GM19467 (cell line): ENCODE measurements at regions not wholly inside any gene's neighbourhood (a gene's known extent, or its start where the extent isn't known, plus 50 kb on each side); places are given as distances from the start of the nearest gene placed in this dataset.
"Not testable (repeated sequence)": the region's sequence is repeated elsewhere in the genome, so short reads cannot be mapped to it uniquely, and the experiment has no call there.

Experiments
- ATAC-seq: cut with Tn5 transposase; IDR thresholded peaks from one replicate; pipeline ENCODE4 v1.9.1; 2021; ENCODE audit warnings: mild to moderate bottlenecking, moderate library complexity; ENCODE audit not compliant: unreplicated experiment

- ATAC-seq: no peak
Observed at GRCh38 chr5:32928761-32929160, 217.6 kb downstream of the NPR3 start.

- ATAC-seq: not testable (repeated sequence)
Observed at GRCh38 chr5:32931438-32931837, 220.3 kb downstream of the NPR3 start.

GRCh38 chr5:32932241-32932935 lies 221.3 kb downstream of the NPR3 start:
- ATAC-seq: no peak

GRCh38 chr5:32933692-32934091 lies 222.6 kb downstream of the NPR3 start:
- ATAC-seq: no peak

GRCh38 chr5:32934529-32934928 lies 223.4 kb downstream of the NPR3 start:
- ATAC-seq: no peak

GRCh38 chr5:32935283-32935682 lies 224.2 kb downstream of the NPR3 start:
- ATAC-seq: no peak

- no peak for ATAC-seq
Observed at GRCh38 chr5:32936329-32936728, 225.2 kb downstream of the NPR3 start.

- ATAC-seq: peak; percentile 88
Observed at GRCh38 chr5:32942225-32942989, 231.3 kb downstream of the NPR3 start.

GRCh38 chr5:32949286-32949970 lies 238.3 kb downstream of the NPR3 start:
- ATAC-seq: no peak

GRCh38 chr5:32951003-32951402 lies 239.9 kb downstream of the NPR3 start:
- ATAC-seq: no peak

- ATAC-seq: no peak
Observed at GRCh38 chr5:32951878-32952277, 240.8 kb downstream of the NPR3 start.

- ATAC-seq: not testable (repeated sequence)
Observed at GRCh38 chr5:32952421-32952820, 241.3 kb downstream of the NPR3 start.

- no peak for ATAC-seq
Observed at GRCh38 chr5:32953694-32954093, 242.6 kb downstream of the NPR3 start.

- no peak for ATAC-seq
Observed at GRCh38 chr5:32955814-32956213, 244.7 kb downstream of the NPR3 start.

- ATAC-seq: no peak
Observed at GRCh38 chr5:32960340-32961058, 249.4 kb downstream of the NPR3 start.

- ATAC-seq: no peak
Observed at GRCh38 chr5:32961059-32961415, 249.9 kb downstream of the NPR3 start.

- ATAC-seq: no peak
Observed at GRCh38 chr5:32964261-32964660, 253.1 kb downstream of the NPR3 start.

- no peak for ATAC-seq
Observed at GRCh38 chr5:32973646-32974045, 262.5 kb downstream of the NPR3 start.

- no peak for ATAC-seq
Observed at GRCh38 chr5:32975656-32976375, 264.7 kb downstream of the NPR3 start.

GRCh38 chr5:32981061-32981460 lies 269.9 kb downstream of the NPR3 start:
- no peak for ATAC-seq
